ENCODE measurements at regions not wholly inside any gene's neighbourhood (a gene's known extent, or its start where the extent isn't known, plus 50 kb on each side); places are given as distances from the start of the nearest gene placed in this dataset.

GRCh38 chr4:177546745-177547144, 104.5 kb upstream of the AGA start:
- TF ChIP-seq, protein P1, sequence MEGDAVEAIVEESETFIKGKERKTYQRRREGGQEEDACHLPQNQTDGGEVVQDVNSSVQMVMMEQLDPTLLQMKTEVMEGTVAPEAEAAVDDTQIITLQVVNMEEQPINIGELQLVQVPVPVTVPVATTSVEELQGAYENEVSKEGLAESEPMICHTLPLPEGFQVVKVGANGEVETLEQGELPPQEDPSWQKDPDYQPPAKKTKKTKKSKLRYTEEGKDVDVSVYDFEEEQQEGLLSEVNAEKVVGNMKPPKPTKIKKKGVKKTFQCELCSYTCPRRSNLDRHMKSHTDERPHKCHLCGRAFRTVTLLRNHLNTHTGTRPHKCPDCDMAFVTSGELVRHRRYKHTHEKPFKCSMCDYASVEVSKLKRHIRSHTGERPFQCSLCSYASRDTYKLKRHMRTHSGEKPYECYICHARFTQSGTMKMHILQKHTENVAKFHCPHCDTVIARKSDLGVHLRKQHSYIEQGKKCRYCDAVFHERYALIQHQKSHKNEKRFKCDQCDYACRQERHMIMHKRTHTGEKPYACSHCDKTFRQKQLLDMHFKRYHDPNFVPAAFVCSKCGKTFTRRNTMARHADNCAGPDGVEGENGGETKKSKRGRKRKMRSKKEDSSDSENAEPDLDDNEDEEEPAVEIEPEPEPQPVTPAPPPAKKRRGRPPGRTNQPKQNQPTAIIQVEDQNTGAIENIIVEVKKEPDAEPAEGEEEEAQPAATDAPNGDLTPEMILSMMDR (IDR thresholded peaks at IDR 0.05; ENCODE audit: insufficient read depth, low read depth, low read length) = no peak
- TF ChIP-seq EZH2 (IDR thresholded peaks at IDR 0.05; ENCODE audit: insufficient read depth, low read length) = no peak
